NCI-H345 (cell line): ENCODE measurements at regions not wholly inside any gene's neighbourhood (a gene's known extent, or its start where the extent isn't known, plus 50 kb on each side); places are given as distances from the start of the nearest gene placed in this dataset.

Experiments used
- DNase-seq: peaks from one replicate; lab custom pipeline; 2025; lab: John Stamatoyannopoulos, UW

GRCh38 chr1:221845650-221846371 lies 103.9 kb upstream of the DUSP10 start:
- peak; percentile 80 for DNase-seq

GRCh38 chr1:221841983-221842335 lies 100.1 kb upstream of the DUSP10 start:
- no peak for DNase-seq

GRCh38 chr1:221841251-221841982 lies 99.5 kb upstream of the DUSP10 start:
- no peak for DNase-seq

DNA sequence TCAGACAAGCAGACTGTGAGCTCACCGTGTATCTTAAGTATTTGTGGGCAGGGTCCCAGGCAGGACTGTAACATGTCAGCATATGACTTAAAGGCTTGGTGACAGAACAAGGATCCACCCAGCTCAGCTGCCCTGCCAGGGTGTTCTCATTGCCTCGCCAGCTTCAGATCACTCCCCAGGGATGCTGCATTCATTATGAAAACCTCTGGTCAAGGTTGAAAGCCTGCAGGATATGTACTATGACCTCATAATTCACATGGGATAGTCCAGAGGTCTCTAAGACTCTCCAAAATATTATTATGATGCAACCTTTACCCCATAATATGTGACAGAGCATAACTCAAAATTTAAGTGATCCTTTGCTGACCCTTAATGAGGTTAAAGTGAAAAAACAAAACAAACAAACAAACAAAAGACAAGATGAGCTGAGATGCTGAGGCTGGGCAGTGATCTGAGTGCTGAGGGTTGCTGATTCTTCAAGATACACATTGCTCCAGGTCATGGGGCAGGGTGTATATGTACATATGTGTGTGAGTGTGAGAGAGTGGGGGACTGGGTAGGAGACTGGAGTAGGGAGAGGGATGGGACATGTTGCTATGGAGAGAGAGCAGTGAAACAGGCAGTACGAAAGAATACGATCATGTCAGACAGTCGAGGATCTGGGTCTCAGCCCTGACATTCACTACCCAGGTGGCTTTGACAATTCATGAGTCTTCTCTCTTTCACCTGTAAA lies 98.8 kb upstream of the DUSP10 start:
- DNase-seq: no peak

DNA sequence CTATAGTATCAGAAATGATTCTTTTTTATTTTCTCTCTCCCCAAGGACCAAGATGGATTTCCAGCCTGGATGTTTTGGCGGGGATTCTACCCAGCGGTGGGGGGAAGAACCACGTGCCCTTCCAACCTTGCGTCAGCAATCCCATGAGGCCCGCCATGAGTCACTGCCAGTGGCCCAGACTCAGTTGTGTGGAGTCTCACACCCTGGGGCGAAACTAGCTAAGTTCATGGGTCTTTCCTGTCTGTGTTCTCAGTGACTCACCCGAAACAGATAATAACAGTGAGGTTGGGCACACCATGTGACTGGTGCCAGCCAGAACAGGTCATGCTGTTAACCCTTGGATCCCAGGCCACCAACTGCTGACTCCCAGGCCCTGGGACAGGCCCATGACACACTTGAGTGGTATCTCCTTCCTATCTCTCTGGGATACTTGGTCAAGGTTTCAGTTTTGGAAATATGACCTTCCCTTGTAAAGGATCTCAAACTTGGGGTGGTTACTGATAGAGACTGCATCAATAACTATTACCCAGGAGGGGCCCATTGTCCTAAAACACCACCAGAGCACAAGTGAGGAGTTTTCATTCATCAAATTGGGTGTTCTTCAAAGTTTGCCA lies 98.0 kb upstream of the DUSP10 start:
- DNase-seq: no peak

- DNase-seq: no peak
These were observed 97.4 kb upstream of the DUSP10 start for GRCh38 chr1:221839321-221839720.

DNA sequence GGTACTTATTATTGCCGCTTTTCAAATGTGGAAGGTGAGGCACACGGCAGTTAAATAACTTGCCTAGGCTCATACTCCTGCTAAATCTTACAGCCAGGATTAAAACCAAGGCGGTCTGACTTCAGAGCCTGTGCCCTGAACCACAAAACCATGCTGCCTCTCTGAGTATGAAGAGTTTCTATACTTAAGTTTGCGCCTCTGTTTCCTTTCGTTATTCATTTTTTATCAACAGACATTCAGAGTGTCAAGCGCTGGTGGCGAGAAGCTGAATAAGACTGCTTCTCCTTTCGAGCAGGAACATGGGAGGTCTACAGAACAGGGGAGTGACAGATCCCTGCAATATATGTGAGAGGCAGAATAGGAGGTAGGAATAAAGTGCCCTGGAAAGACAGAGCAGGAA lies 96.0 kb upstream of the DUSP10 start:
- DNase-seq: no peak

GRCh38 chr1:221834698-221835513 lies 93.0 kb upstream of the DUSP10 start:
- DNase-seq: no peak

GRCh38 chr1:221832617-221833016 lies 90.7 kb upstream of the DUSP10 start:
- peak; percentile 56 for DNase-seq

DNA sequence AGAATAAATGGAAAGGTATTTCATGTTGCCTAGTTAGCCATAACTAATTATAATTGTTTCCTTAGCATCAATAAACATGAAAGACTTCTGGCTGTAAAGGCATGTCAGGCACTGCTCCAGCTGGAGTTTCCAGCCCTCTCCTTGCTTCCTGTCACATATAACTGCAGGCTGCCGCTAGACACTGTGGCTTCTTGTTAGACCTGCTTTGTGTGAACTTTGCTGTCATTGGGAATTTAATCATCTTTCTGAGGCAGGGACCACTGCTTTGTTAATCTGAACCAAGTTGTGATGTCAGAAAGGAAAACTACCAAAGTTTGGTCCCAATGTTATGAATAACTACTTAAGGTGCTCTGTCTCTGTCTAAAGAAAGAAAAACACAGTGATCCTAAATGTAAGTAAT lies 90.3 kb upstream of the DUSP10 start:
- no peak for DNase-seq

DNA sequence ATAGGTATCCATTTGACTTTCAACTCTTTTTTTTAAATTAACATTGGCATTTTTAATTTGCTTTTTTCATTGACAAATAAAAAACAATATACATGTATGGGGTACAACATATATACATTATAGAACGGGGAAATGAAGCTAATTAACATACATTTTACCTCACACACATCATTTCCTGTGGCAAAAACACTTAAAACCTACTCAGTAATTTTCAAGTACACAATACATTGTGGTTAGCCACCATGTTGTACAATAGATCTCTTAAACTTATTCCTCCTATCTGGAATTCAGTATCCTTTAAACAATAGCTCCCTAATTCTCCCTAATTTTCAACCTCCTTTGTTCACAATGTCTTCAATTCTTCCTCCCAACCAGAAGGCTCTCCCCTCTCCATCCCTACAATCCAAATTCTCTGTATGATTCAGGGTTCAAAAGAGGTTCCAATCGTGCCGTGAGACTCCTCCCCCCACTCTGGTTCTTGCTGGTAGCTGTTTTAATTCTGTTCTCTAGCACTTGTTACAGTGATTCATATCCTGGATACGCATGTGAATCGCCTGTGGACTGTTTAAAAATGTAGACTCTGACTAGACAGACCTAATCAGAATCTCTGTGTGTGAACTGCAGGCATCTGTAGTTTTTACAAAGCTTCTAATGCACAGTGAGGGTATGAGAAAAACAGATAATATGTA lies 87.6 kb upstream of the DUSP10 start:
- DNase-seq: no peak

GRCh38 chr1:221827307-221827642 lies 85.4 kb upstream of the DUSP10 start:
- no peak for DNase-seq

- no peak for DNase-seq
These were observed 83.0 kb upstream of the DUSP10 start for GRCh38 chr1:221824909-221825308.

- no peak for DNase-seq
These were observed 82.1 kb upstream of the DUSP10 start for GRCh38 chr1:221824025-221824424.

GRCh38 chr1:221823561-221823960 lies 81.7 kb upstream of the DUSP10 start:
- DNase-seq: no peak

DNA sequence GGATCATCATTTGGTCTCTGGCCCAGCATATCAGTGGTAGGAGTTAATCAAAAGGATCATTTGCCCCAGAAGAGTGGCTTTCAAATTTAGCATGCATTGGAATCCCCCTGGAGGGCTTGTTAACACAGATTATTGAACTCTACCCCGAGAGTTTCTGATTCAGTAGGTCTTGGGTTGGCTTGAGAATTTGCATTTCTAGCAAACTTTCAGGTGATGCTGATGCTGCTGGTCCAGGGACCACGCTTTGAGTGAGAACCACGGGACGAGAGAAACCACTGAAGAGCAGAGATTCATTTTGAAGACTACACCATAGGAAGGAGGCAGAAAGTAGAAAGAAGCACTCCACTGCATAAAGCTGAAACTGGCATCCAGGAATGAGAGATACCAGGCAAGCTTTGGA lies 81.3 kb upstream of the DUSP10 start:
- no peak for DNase-seq

DNA sequence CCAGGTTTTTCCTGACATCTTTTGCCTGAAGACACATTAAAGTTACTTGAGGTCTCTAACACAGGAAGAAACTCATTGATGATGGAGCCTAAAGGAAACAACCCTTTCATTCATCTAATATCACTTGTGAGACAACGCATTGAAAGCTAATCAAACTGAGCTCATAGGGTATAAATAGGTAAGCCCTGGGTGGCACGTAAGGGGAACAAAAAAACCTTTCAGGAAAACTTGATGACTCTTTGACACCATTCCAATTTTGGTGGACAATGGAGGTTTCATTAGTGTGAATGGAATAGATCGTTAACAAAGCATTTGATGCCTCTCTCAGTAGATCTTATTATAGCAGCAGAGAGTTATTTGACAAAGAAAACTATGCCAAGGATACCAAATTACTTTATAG lies 80.7 kb upstream of the DUSP10 start:
- DNase-seq: no peak

DNA sequence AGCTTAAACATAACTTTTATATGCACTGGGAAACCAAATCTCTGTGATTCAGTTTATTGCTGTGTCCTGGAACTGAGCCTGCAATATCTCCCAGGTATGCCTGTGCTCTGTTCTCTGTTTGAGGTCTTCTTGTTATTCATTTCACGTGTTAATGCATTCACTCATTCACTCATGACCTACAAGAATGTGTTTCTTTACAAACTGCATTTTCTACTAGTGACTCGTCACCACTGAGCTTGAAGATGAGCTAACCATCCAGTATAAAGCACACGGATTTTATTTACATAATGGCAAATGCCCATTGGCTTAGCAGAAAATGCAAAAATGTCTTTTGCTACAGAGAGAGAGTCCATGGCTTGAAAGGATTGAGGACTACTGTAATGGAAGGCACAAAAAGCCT lies 75.0 kb upstream of the DUSP10 start:
- DNase-seq: no peak

GRCh38 chr1:221815660-221816059 lies 73.8 kb upstream of the DUSP10 start:
- DNase-seq: no peak

GRCh38 chr1:221813887-221814286 lies 72.0 kb upstream of the DUSP10 start:
- peak; percentile 59 for DNase-seq

DNA sequence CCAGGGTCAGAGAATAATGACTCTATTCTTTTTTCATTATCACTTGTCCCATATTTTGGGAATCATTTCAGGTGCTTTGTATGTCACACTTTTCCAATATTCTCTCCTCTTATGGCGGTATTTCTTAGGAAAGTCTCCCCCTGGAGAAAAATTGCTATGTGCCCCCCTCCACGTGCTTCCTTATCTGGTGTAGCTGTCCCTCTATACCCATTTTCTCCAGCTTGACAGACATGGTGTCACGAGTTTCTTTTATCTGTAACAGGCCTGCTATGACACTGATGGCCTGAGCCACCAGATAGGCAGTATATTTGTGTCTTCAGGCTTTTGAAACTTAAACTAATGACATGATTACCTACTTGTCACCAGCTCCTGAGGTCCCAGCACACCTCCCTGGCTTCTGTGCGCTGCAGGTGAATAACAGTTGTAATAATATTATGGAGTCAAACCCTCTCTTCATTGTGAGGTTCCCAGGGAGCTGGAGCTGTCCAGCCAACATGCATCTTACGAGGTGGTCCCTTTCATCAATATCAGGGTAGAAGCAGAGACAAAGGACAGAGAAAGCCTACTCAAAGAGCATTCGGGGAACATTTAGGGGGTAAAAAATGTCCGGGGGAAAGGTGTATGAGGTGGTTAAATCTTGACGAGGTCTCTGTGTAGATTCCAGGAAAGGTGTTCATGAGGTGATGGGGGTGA lies 71.2 kb upstream of the DUSP10 start:
- no peak for DNase-seq
